Fibroblast of lung (primary cell): ENCODE measurements at regions not wholly inside any gene's neighbourhood (a gene's known extent, or its start where the extent isn't known, plus 50 kb on each side); places are given as distances from the start of the nearest gene placed in this dataset.

Source experiments
- CTCF ChIP-seq, 2 donors: IDR thresholded peaks in 1 of 2; conservative IDR thresholded peaks in 1 of 2; 1 replicate in 1 of 2; 2 replicates in 1 of 2; pipeline ENCODE4 v1.5.1; 2011 to 2012; ENCODE audit warnings: low read length in 2 of 2, control low read depth in 1 of 2, inconsistent platforms in 1 of 2, low read depth in 1 of 2, mild to moderate bottlenecking in 1 of 2
- EZH2 ChIP-seq: IDR thresholded peaks from 2 replicates; pipeline ENCODE4 v1.5.1; 2012; ENCODE audit warnings: low read length, control low read depth, mild to moderate bottlenecking; ENCODE audit errors: missing control alignments

- TF ChIP-seq CTCF (conservative IDR thresholded peaks at IDR 0.05 in 1 of 2, IDR thresholded peaks at IDR 0.05 in 1 of 2; ENCODE audit: low read depth in 1 of 2, low read length in 2 of 2), result no peak
- TF ChIP-seq EZH2, result no peak
Measured at GRCh38 chr3:14262212-14262611, 83.6 kb downstream of the LSM3 start.
